CD1c-positive myeloid dendritic cell (primary cell): ENCODE measurements at regions not wholly inside any gene's neighbourhood (a gene's known extent, or its start where the extent isn't known, plus 50 kb on each side); places are given as distances from the start of the nearest gene placed in this dataset.

Experiments
- DNase-seq: peaks from one replicate; pipeline ENCODE4 v3.0.0-alpha.2; 2016; ENCODE audit errors: extremely low spot score

- DNase-seq, result no peak
Observed at GRCh38 chr2:238786379-238786778, 61.5 kb upstream of the TWIST2 start.

GRCh38 chr2:238786792-238787490 lies 60.9 kb upstream of the TWIST2 start:
- DNase-seq, result no peak

- no peak for DNase-seq
Observed at GRCh38 chr2:238787501-238787900, 60.4 kb upstream of the TWIST2 start.

GRCh38 chr2:238789317-238789806 lies 58.5 kb upstream of the TWIST2 start:
- DNase-seq, result no peak

- DNase-seq, result no peak
Observed at GRCh38 chr2:238790126-238790832, 57.6 kb upstream of the TWIST2 start.

GRCh38 chr2:238790833-238791230 lies 57.1 kb upstream of the TWIST2 start:
- no peak for DNase-seq

GRCh38 chr2:238791354-238791753 lies 56.5 kb upstream of the TWIST2 start:
- DNase-seq, result no peak

GRCh38 chr2:238793306-238793705 lies 54.6 kb upstream of the TWIST2 start:
- no peak for DNase-seq

GRCh38 chr2:238793801-238794449 lies 54.0 kb upstream of the TWIST2 start:
- DNase-seq, result no peak

- DNase-seq, result no peak
Observed at GRCh38 chr2:238796223-238796885, 51.5 kb upstream of the TWIST2 start.

GRCh38 chr2:238797537-238797936 lies 50.3 kb upstream of the TWIST2 start:
- no peak for DNase-seq
